ENCODE measurements at regions not wholly inside any gene's neighbourhood (a gene's known extent, or its start where the extent isn't known, plus 50 kb on each side); places are given as distances from the start of the nearest gene placed in this dataset.

- DNase-seq = no peak
Observed at GRCh38 chr5:143761663-143762062, 50.3 kb upstream of the HMHB1 start.

- no peak for DNase-seq
Observed at GRCh38 chr5:143760755-143761154, 51.2 kb upstream of the HMHB1 start.

GRCh38 chr5:143760131-143760505 lies 51.8 kb upstream of the HMHB1 start:
- DNase-seq = no peak

GRCh38 chr5:143759396-143760130 lies 52.4 kb upstream of the HMHB1 start:
- DNase-seq = no peak

GRCh38 chr5:143758750-143759149 lies 53.2 kb upstream of the HMHB1 start:
- DNase-seq = no peak

GRCh38 chr5:143758015-143758414 lies 53.9 kb upstream of the HMHB1 start:
- DNase-seq = no peak

- DNase-seq = no peak
Observed at GRCh38 chr5:143757116-143757515, 54.8 kb upstream of the HMHB1 start.

GRCh38 chr5:143755966-143756365 lies 56.0 kb upstream of the HMHB1 start:
- no peak for DNase-seq

GRCh38 chr5:143752165-143752850 lies 59.7 kb upstream of the HMHB1 start:
- DNase-seq = no peak

GRCh38 chr5:143751342-143751741 lies 60.6 kb upstream of the HMHB1 start:
- no peak for DNase-seq

GRCh38 chr5:143749581-143750205 lies 62.3 kb upstream of the HMHB1 start:
- DNase-seq = no peak

- DNase-seq = no peak
Observed at GRCh38 chr5:143748516-143748915, 63.4 kb upstream of the HMHB1 start.

GRCh38 chr5:143742951-143743350 lies 69.0 kb upstream of the HMHB1 start:
- no peak for DNase-seq

- DNase-seq = no peak
Observed at GRCh38 chr5:143741421-143741820, 70.5 kb upstream of the HMHB1 start.

GRCh38 chr5:143740956-143741355 lies 71.0 kb upstream of the HMHB1 start:
- no peak for DNase-seq

GRCh38 chr5:143739746-143740145 lies 72.2 kb upstream of the HMHB1 start:
- no peak for DNase-seq

GRCh38 chr5:143738417-143739401 lies 73.3 kb upstream of the HMHB1 start:
- no peak for DNase-seq

GRCh38 chr5:143737062-143737461 lies 74.9 kb upstream of the HMHB1 start:
- DNase-seq = no peak

- no peak for DNase-seq
Observed at GRCh38 chr5:143734456-143734780, 77.5 kb upstream of the HMHB1 start.

- no peak for DNase-seq
Observed at GRCh38 chr5:143733665-143734455, 78.1 kb upstream of the HMHB1 start.

GRCh38 chr5:143732402-143732801 lies 79.6 kb upstream of the HMHB1 start:
- DNase-seq = no peak

GRCh38 chr5:143730112-143730801 lies 81.7 kb upstream of the HMHB1 start:
- no peak for DNase-seq
